RWPE2 (cell line): ENCODE measurements at regions not wholly inside any gene's neighbourhood (a gene's known extent, or its start where the extent isn't known, plus 50 kb on each side); places are given as distances from the start of the nearest gene placed in this dataset.
"Not testable (repeated sequence)": the region's sequence is repeated elsewhere in the genome, so short reads cannot be mapped to it uniquely, and the experiment has no call there.

Source experiments
- ATAC-seq: fragments of 200-7000 bp; cut with Tn5 transposase; 3 replicates; pipeline ENCODE4 v1.9.1; 2021; ENCODE audit warnings: low read depth
- DNase-seq: peaks from one replicate; pipeline ENCODE4 v3.0.0-alpha.2; 2020; ENCODE audit warnings: low spot score
- H3K27ac ChIP-seq: fragments of 450-650 bp; 2 replicates; pipeline ENCODE4 v1.5.1; 2017; ENCODE audit warnings: mild to moderate bottlenecking; ENCODE audit not compliant: poor library complexity, severe bottlenecking
- H3K27me3 ChIP-seq: fragments of 250-450 bp; sonication (Bioruptor Pico); 2 replicates; pipeline ENCODE4 v1.5.1; 2021; ENCODE audit warnings: mild to moderate bottlenecking, moderate library complexity; ENCODE audit not compliant: insufficient read depth, poor library complexity, severe bottlenecking
- H3K36me3 ChIP-seq: fragments of 250-450 bp; sonication (Bioruptor Pico); 2 replicates; pipeline ENCODE4 v1.5.1; 2020; ENCODE audit warnings: low read depth, mild to moderate bottlenecking, moderate library complexity
- H3K4me1 ChIP-seq: fragments of 250-450 bp; sonication (Bioruptor Pico); 2 replicates; pipeline ENCODE4 v1.5.1; 2021; ENCODE audit warnings: mild to moderate bottlenecking, moderate library complexity; ENCODE audit not compliant: insufficient read depth, poor library complexity, severe bottlenecking
- H3K4me3 ChIP-seq: fragments of 250-450 bp; sonication (Bioruptor Pico); 2 replicates; pipeline ENCODE4 v1.5.1; 2021; ENCODE audit warnings: mild to moderate bottlenecking, moderate library complexity; ENCODE audit not compliant: severe bottlenecking
- H3K9me3 ChIP-seq: fragments of 250-450 bp; sonication (Bioruptor Pico); 2 replicates; pipeline ENCODE4 v1.5.1; 2021; ENCODE audit warnings: mild to moderate bottlenecking, moderate library complexity; ENCODE audit not compliant: severe bottlenecking
- TF ChIP-seq, protein P1 (sequence below): fragments of 450-650 bp; IDR thresholded peaks from one replicate; pipeline ENCODE4 v1.5.1; 2017; ENCODE audit warnings: mild to moderate bottlenecking, moderate library complexity; ENCODE audit not compliant: poor library complexity, severe bottlenecking

GRCh38 chr2:36170805-36171204 is 184.8 kb upstream of the CRIM1 start:
- H3K4me1 ChIP-seq, result no peaks in the 10 kb centered on the region
- ATAC-seq, result no peak
- H3K27me3 ChIP-seq, result no peaks in the 10 kb centered on the region

DNA sequence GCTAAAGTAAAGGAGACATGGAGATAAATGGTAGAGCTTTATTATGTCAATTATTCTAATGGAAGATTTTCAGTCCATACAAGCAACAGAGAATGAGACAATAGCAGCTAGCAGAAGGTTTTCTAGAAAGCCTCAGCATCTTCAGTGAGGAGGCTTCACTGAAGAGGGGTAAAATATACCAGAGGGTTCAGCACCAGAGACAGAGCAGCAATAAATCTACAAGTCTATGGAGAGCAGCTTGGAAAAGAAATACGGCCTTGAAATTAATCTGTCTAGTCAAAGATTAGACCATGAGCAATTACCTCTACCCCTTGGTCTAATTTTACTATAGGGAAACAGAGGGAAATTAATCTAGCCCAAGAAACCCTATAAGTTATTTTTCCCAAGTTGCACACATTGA is 185.7 kb upstream of the CRIM1 start:
- Histone ChIP-seq H3K9me3 (no peaks in the 10 kb centered on the region), H3K27ac (no peak overlapping the region), H3K36me3 (no peaks in the 10 kb centered on the region), H3K4me1 (no peaks in the 10 kb centered on the region), H3K4me3 (no peak overlapping the region), H3K27me3 (no peaks in the 10 kb centered on the region)
- TF ChIP-seq, protein P1, sequence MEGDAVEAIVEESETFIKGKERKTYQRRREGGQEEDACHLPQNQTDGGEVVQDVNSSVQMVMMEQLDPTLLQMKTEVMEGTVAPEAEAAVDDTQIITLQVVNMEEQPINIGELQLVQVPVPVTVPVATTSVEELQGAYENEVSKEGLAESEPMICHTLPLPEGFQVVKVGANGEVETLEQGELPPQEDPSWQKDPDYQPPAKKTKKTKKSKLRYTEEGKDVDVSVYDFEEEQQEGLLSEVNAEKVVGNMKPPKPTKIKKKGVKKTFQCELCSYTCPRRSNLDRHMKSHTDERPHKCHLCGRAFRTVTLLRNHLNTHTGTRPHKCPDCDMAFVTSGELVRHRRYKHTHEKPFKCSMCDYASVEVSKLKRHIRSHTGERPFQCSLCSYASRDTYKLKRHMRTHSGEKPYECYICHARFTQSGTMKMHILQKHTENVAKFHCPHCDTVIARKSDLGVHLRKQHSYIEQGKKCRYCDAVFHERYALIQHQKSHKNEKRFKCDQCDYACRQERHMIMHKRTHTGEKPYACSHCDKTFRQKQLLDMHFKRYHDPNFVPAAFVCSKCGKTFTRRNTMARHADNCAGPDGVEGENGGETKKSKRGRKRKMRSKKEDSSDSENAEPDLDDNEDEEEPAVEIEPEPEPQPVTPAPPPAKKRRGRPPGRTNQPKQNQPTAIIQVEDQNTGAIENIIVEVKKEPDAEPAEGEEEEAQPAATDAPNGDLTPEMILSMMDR, result no peak
- ATAC-seq (no peak), DNase-seq (no peak)

More at GRCh38 chr2:36170805-36171204, 184.8 kb upstream of the CRIM1 start:
- H3K36me3 ChIP-seq, result no peaks in the 10 kb centered on the region
- H3K9me3 ChIP-seq, result no peaks in the 10 kb centered on the region
- no peak overlapping the region for H3K27ac ChIP-seq
- no peak for DNase-seq
- H3K4me3 ChIP-seq, result no peak overlapping the region
- TF ChIP-seq, protein P1, result no peak

GRCh38 chr2:36168115-36168514 is 187.5 kb upstream of the CRIM1 start:
- Histone ChIP-seq H3K4me1 (no peaks in the 10 kb centered on the region), H3K36me3 (no peaks in the 10 kb centered on the region), H3K27ac (no peak overlapping the region), H3K9me3 (no peaks in the 10 kb centered on the region), H3K4me3 (no peak overlapping the region), H3K27me3 (no peaks in the 10 kb centered on the region)
- no peak for ATAC-seq
- DNase-seq, result no peak
- TF ChIP-seq, protein P1, result no peak

DNA sequence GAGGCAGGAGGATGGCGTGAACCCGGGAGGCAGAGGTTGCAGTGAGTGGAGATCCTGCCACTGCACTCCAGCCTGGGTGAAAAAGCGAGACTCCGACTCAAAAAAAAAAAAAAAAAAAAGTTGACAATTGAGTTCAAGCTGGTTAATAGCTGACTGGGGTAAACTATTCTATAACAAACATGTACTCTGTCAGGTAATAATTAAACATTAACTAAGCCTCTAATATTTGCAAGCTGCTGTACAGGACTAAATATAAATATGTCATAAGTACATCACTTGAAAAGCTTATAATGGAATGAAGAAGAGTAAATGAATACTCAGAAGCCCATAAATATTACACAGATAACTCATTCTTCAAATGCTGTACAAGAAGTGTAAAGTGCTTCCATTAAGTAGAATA is 190.4 kb upstream of the CRIM1 start:
- H3K27me3 ChIP-seq, result no peaks in the 10 kb centered on the region
- no peaks in the 10 kb centered on the region for H3K4me1 ChIP-seq
- H3K36me3 ChIP-seq, result no peaks in the 10 kb centered on the region
- no peak overlapping the region for H3K4me3 ChIP-seq
- DNase-seq (no peak), ATAC-seq (no peak)
- TF ChIP-seq, protein P1, result no peak
- H3K9me3 ChIP-seq, result no peaks in the 10 kb centered on the region
- no peak overlapping the region for H3K27ac ChIP-seq

DNA sequence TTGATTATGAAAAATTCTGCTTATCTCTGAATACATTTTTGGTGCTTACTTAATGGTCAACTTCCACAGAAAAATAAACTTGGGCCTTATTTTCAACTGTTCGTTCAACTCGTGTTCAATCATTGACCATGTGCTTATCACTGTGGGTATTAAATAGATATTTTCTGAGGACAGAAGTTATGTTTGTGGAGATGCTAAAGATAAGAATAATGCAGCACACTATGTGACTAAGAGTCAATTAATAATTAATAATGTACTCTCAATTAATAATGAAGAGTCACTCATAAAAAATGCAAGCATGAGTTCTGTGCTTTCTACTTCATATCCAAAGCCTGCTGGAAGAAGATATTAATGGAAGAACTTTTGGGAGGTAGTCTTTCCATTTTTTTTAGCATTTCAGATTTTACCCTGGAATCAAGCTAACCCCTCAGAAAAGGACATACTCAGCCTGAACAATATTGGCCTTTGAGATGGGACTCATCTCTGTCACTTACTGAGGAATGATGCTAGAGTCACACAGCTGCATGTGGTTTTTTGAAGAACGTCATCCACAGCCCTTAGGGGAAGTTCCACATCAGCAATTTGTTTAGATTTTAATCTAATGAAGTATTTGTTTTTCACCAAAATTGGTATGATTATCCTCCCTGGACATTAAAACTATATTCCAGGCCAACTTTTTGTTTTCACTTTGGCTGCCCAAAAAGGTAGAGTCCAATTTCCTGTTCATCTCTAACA is 191.9 kb upstream of the CRIM1 start:
- no peaks in the 10 kb centered on the region for H3K27me3 ChIP-seq
- no peak for DNase-seq
- no peaks in the 10 kb centered on the region for H3K9me3 ChIP-seq
- no peak overlapping the region for H3K4me3 ChIP-seq
- ATAC-seq, result no peak
- TF ChIP-seq, protein P1, result no peak
- H3K4me1 ChIP-seq, result no peaks in the 10 kb centered on the region
- no peak overlapping the region for H3K27ac ChIP-seq
- H3K36me3 ChIP-seq, result no peaks in the 10 kb centered on the region

DNA sequence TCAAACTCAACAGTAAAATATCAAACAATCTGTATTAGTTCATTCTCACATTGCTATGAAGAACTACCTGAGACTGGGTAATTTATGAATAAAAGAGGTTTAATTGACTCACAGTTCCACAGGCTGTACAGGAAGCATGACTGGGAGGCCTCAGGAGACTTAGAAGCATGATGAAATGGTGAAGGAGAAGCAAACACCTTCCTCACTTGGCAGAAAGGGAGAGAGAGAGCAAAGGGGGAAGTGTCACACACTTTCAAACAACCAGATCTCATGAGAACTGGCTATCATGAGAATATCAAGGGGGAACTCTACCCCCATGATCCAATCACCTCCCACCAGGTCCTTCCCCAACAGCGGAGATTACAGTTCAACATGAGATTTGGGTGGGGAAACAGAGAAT is 198.5 kb upstream of the CRIM1 start:
- not testable (repeated sequence) for H3K9me3 ChIP-seq, H3K4me3 ChIP-seq, H3K4me1 ChIP-seq, H3K27ac ChIP-seq, H3K27me3 ChIP-seq, ATAC-seq, DNase-seq, H3K36me3 ChIP-seq
